ENCODE measurements at regions not wholly inside any gene's neighbourhood (a gene's known extent, or its start where the extent isn't known, plus 50 kb on each side); places are given as distances from the start of the nearest gene placed in this dataset.

GRCh38 chr2:20538308-20539132, 91.6 kb downstream of the RHOB start:
- TF ChIP-seq CEBPB (IDR thresholded peaks at IDR 0.05): no peak
- no peak for TF ChIP-seq ZBTB7A (IDR thresholded peaks at IDR 0.05; ENCODE audit: low read depth)
- no peak for TF ChIP-seq TAF1 (IDR thresholded peaks at IDR 0.05; ENCODE audit: low read depth)
- no peak for TF ChIP-seq USF1 (IDR thresholded peaks at IDR 0.05)
- no peak for TF ChIP-seq EP300 (IDR thresholded peaks at IDR 0.05; ENCODE audit: borderline replicate concordance)

- no peak for TF ChIP-seq CREB1 (IDR thresholded peaks at IDR 0.05; ENCODE audit: low read depth)
- TF ChIP-seq REST (IDR thresholded peaks at IDR 0.05; ENCODE audit: low read depth): no peak
- no peak for TF ChIP-seq RAD21 (IDR thresholded peaks at IDR 0.05; ENCODE audit: low read depth)
- TF ChIP-seq EGR1 (IDR thresholded peaks at IDR 0.05): no peak
- TF ChIP-seq TEAD4 (IDR thresholded peaks at IDR 0.05): no peak
- TF ChIP-seq USF1 (IDR thresholded peaks at IDR 0.05): no peak
- TF ChIP-seq TCF12 (IDR thresholded peaks at IDR 0.05; ENCODE audit: low read depth): no peak
- TF ChIP-seq EP300 (IDR thresholded peaks at IDR 0.05; ENCODE audit: borderline replicate concordance): no peak
- TF ChIP-seq YY1 (IDR thresholded peaks at IDR 0.05; ENCODE audit: low read depth): no peak
- TF ChIP-seq NFIC (IDR thresholded peaks at IDR 0.05): no peak
- TF ChIP-seq FOXM1 (IDR thresholded peaks at IDR 0.05; ENCODE audit: borderline replicate concordance, low read depth): no peak
- no peak for TF ChIP-seq ZBTB7A (IDR thresholded peaks at IDR 0.05; ENCODE audit: low read depth)
- TF ChIP-seq MAX (IDR thresholded peaks at IDR 0.05): no peak
- no peak for TF ChIP-seq CEBPB (IDR thresholded peaks at IDR 0.05)
- TF ChIP-seq TAF1 (IDR thresholded peaks at IDR 0.05; ENCODE audit: low read depth): no peak
Observed at GRCh38 chr2:20539133-20539719, 92.4 kb downstream of the RHOB start.

- TF ChIP-seq USF1 (IDR thresholded peaks at IDR 0.05) (no peak), CREB1 (IDR thresholded peaks at IDR 0.05; ENCODE audit: low read depth) (no peak), REST (IDR thresholded peaks at IDR 0.05; ENCODE audit: low read depth) (no peak), NFIC (IDR thresholded peaks at IDR 0.05) (no peak), MAX (IDR thresholded peaks at IDR 0.05) (no peak), EGR1 (IDR thresholded peaks at IDR 0.05) (no peak), TCF12 (IDR thresholded peaks at IDR 0.05; ENCODE audit: low read depth) (no peak), TEAD4 (IDR thresholded peaks at IDR 0.05) (no peak), TAF1 (IDR thresholded peaks at IDR 0.05; ENCODE audit: low read depth) (no peak), YY1 (IDR thresholded peaks at IDR 0.05; ENCODE audit: low read depth) (no peak)
Observed at GRCh38 chr2:20539776-20540586, 93.1 kb downstream of the RHOB start.

GRCh38 chr2:20540587-20541293, 93.9 kb downstream of the RHOB start:
- no peak for TF ChIP-seq RAD21 (IDR thresholded peaks at IDR 0.05; ENCODE audit: low read depth)
- no peak for TF ChIP-seq EP300 (IDR thresholded peaks at IDR 0.05; ENCODE audit: borderline replicate concordance)
- no peak for TF ChIP-seq MAX (IDR thresholded peaks at IDR 0.05)
- TF ChIP-seq CREB1 (IDR thresholded peaks at IDR 0.05; ENCODE audit: low read depth): no peak
- TF ChIP-seq EGR1 (IDR thresholded peaks at IDR 0.05): no peak
- TF ChIP-seq REST (IDR thresholded peaks at IDR 0.05; ENCODE audit: low read depth): no peak
- no peak for TF ChIP-seq FOXM1 (IDR thresholded peaks at IDR 0.05; ENCODE audit: borderline replicate concordance, low read depth)
- TF ChIP-seq TAF1 (IDR thresholded peaks at IDR 0.05; ENCODE audit: low read depth): no peak
- TF ChIP-seq YY1 (IDR thresholded peaks at IDR 0.05; ENCODE audit: low read depth): no peak
- TF ChIP-seq CEBPB (IDR thresholded peaks at IDR 0.05): no peak
- TF ChIP-seq ZBTB7A (IDR thresholded peaks at IDR 0.05; ENCODE audit: low read depth): no peak
- no peak for TF ChIP-seq NFIC (IDR thresholded peaks at IDR 0.05)
- no peak for TF ChIP-seq TEAD4 (IDR thresholded peaks at IDR 0.05)
- TF ChIP-seq TCF12 (IDR thresholded peaks at IDR 0.05; ENCODE audit: low read depth): no peak
